NCI-H2171 treated with DMSO at 0.1 percent for 48 hours (cell line): ENCODE measurements at regions not wholly inside any gene's neighbourhood (a gene's known extent, or its start where the extent isn't known, plus 50 kb on each side); places are given as distances from the start of the nearest gene placed in this dataset.
"Not testable (repeated sequence)": the region's sequence is repeated elsewhere in the genome, so short reads cannot be mapped to it uniquely, and the experiment has no call there.

ENCODE experiments used
- DNase-seq: peaks from one replicate; lab custom pipeline; 2025; lab: John Stamatoyannopoulos, UW

DNA sequence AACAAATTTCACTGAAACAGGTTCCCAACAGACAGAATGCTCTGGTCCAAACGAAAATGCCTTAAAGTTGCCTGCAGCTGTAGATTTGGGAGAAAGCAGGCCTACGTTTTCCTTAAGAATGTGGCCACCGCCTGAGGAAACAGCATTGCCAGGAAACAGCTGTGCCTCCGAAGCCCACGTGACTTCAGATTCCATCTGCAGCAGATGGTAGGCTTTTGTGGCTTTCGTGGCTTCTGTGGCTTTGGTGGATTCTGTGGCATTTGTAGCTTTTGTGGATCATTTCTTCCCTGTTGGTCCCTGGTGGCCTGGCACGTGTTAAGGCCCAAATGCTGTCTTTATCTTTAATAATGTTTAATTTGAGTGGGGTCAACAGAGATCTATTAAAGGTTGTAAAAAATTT, 222.9 kb downstream of the TTLL2 start:
- peak; percentile 14 for DNase-seq

DNA sequence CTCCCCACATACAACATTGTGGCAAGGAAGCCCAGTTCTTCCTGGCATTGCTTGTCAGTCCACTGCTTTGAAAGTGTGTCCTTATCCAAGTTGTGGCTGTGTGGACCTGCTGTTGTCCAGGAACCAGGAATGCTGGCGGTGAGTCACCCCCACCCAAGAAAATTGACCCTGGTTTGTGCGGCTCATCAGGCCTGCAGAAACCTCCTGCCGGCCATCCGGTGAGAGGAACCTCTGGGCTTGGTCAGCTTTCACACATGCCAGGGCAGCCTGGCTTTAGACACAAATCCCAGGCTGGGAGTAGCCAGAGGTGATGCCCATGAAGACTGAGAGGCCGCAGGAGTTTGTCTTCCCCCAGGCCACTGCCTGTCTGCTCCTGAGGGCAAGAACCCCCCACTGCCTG, 223.6 kb downstream of the TTLL2 start:
- no peak for DNase-seq

DNA sequence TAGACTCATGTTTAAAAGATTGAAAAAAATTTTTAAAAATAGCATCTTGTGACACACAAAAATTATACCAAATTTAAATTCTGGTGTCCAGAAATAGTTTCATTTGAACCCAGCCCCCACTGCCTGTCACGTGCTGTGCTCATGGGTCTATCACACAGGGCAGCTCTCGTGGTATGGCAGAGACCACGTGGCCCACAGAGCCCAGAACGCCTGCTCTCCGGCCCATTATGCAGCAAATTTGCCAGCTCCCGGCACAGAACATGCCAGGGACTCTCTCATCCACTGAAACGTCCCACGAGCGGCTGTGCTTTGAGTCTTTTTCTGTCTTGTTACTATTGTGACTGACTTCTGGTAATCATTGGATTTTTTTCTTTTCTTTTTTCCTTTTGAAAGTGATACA, 224.3 kb downstream of the TTLL2 start:
- DNase-seq, result no peak

DNA sequence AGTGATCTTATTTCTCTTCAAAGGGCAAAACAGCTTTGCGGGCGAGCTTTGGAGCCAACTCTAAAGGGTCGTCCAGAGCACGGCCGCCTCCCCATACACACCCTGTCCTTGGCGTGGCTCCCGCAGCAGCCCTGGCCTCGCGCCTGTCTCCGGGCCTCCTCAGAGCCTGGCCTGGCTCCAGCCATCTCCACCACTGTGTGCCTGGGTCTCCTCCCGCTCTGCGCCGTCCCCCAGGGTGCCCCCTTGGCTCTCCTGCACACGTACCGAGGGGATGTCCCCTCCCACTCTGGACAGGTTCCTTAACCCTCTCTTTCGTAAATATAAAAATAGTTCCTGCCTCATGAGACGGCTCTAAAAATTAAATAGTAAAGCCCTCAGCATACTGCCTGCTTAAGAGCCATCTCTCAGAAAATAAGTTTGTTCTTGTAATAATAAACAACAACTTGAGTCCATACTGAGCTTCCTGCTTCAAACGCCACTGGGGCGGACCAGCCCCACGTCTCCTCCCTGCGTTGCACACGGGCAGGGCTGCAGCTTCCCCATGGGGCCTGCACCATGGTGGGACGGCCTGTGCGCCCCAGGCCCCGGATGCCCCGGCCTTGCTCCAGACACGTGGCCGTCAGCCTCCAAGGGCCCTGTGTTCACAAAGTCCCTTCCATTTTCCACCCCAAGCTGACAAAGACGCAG, 226.2 kb downstream of the TTLL2 start:
- DNase-seq, result no peak

DNA sequence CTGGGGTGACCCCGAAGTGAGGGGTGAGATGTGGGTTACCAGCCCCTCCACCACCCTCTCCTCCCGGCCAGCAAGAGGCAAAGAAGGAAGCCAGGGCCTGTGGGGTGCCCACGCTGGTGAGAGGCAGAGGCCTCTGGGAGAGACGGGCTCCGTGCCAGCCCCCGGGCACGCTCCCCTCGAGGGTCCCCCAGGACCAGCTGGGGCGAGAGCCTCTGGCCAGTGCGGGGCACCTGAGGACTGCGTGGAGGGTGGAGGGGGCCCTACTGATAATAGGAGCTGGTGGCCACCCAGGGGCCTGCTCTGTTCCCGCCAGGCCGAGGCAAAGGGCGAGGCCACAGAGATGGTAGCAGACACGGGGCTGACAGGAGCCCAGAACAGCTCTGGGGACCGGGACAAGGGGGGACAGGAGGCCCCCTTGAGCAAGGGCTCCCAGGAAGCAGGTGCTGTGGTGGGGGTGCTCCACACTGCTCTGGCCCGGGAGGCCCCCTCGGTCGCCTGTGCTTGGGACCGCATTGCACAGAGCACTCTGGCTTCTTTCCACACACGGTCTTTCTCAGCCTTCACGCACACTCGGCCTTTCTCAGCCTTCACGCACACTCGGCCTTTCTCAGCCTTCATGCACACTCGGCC, 226.9 kb downstream of the TTLL2 start:
- no peak for DNase-seq

DNA sequence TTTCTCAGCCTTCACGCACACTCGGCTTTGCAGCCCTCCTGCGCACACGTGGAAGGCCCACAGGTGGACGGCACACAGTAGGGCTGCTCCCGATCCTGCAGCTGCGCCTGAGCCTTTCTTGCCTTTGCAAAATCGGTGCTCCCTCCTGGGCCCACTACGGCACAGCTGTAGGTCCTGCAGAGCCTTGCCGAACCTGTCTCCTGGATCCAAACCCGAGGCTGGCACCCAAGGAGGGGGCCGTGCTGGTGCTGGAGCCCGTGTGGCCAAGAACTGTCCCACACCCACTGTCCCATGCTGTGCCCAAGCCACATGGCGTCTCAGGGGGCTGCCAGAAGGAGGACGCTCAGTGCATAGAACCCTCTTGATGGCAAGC, 227.4 kb downstream of the TTLL2 start:
- no peak for DNase-seq

DNA sequence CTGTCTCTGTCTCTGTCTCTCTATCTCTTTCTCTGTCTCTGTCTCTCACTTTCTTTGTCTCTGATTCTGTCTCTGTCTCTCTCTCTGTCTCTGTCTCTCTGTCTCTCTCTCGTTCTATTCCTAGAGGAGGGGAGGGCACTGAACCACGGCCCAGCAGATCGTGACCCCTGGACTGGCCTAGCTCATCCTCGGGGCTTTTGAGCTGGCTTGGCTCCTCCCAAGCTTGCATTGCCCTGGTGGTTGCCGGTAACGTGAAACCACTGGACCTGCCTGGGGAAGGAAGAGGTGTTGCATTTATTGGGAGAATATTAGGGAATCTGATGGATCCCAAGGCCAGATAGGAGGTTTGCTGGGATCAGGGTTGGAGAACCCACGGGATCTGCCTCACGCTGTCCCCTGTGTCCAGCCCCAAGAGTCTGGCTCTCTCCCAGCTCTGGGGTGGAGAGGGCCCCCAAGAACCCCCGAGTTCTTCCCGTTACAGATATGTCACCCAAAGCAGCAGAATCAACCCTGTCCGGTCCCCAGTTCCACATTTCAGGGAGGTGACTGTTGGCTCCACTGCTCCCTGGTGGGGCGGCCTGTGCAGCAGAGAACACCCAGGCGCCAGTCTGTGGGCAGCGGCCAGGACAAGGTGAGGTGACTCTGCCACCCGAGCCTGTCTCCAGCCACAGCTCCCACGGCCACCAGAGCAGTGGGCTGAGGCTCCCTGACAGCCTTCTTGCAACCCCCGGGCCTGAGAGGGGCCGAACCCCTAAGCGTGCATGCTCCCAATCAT, 228.3 kb downstream of the TTLL2 start:
- DNase-seq, result no peak

DNA sequence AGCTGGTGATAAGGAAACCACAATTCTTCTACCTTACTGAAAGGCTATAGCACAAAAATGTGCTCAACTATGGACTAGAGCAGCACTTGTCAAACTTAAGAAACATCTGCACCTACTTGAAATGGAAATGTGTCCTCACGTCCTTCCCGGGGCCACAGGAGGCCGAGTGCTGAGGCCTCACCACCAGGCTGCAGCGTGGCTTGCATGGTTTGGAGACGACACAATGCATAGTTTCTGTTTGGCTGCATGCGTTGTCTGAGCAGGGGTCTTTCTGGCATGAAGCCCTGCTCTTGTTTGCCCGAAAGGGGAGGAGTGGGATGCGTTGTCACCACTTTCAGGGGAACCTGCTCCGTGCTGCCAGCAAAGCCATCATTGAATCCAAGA, 228.8 kb downstream of the TTLL2 start:
- no peak for DNase-seq

DNA sequence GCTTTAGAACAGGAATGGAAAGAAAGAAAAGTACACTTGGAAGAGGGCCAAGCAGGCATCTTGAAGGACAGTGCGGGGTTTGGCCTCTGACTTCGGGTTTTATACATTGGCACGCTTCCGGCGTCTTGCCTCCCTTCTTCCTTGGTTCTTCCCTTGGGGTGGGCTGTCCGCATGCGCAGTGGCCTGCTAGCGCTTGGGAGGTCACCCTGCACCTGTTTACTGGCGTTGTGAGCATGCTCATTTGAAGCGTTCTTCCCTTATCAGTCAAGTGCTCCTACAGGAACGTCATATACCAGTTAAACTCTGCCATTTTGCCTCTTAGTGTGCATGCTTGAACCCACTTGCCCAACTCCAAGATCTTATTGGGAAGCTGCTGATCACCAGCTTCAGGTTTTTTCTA, 230.0 kb downstream of the TTLL2 start:
- DNase-seq, result no peak

DNA sequence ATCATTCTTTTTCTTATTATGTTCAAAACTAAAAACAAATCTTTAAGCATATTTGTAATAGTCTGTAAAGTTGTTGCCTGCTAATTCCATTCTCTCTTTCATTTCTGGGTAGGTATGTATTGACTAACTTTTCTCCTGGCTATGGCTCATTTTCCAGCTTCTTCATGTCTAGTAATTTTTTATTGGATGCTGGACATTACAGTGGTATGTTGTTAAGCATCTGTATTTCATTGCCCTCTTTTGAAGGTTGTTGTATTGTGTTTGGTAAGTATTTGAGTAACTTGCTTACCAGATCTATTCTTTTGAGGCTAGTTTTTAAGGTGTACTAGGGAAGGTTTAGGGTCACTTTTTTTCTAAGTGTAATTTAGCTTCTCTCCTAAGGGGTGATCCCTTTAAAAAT, 230.9 kb downstream of the TTLL2 start:
- no peak for DNase-seq

DNA sequence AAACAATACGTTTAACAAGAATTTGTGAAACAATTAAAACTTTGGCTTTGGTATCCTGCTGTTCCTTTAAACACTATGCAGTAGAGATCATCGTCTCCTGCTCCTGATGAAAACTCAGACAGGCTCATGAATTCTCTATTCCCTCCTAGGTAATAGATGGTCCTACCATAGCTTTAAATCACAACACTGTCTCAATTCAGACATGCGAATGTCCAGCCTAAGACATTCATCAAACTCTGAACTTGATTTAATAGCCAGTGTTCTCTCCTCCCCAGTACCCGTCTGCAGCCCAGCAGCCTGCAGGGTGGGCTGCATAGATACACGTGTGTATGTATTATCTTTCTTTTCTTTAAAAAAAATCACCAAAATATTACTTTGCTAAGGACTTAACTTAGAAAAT, 232.8 kb downstream of the TTLL2 start:
- no peak for DNase-seq

DNA sequence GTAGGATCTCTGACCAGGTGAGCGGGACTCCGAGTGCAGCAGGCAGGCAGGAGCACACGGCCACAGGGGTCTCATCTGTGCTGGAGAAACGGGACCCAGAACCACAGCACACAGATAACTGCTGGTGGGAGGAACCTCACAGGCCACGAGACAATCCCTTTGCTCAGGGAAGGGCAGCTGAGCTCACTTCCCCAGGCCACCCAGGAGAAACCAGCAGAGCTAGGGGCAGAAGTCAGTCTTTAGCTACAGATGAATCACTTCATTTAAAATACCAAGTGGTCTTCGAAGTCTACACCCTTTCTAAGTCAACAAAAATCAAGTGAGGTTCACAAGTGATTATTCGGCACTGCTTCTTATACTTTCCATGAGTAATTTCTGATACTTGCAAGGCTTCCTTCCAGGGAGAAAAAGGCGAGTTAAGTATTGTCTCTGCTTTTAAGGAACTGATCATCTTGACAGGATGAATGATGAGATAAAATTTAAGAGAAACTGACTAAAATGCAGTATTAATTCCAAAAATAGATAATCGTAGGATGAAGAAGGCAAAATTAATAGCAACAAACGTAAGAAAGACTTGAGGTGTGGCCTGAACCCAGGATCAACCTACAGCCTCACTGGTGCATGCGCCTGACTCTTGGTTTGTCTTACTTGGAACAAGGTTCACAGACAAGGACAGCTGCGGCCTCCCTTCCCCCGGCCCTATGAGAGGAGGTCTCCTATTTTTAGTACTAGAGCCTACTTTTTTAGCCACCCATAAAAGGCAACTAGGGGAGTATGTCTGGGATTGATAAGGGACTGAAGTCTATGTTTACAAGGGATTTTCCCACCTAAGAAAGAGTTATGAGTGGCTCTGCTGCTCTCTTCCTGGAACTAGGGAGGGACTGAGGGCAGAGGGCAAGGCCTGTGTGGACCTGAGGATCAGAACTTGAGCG, 233.6 kb downstream of the TTLL2 start:
- DNase-seq, result no peak

DNA sequence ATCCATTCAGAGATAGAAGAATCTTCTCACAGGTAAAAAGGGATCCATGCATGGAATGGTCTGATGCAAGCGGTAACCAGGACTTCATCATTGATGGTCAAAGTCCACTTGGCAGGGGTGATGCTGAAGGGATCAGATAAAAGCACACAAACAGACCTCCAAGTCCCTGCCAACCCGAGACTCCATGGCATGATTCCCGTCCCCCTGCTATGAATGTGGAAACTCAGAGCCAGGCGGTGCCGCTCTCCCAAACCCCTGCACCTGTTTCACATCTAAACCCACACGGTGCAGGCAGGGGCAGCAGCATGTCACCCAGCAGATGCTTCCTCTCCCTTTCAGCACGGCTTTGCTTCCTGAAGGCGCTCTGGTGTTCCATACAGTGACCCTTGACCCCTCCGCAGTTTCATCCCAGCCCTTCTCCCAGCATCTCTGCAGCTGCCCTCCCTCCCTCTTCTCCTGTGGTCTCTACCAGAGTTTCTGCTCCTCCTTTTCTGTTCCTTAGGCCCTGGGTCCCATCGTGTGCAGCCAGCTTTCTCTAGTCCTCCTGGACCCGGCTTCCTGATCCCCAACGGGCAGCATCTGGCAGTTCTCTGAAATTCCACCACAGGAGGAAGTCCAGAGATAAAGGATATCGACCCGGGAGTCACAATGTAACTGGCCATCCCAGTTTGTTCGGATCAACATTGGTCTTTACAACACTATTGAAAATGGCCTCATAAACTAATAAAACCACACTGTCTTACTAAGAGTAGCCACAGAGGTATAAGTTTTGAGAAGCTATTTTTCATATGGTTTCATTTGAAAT, 235.0 kb downstream of the TTLL2 start:
- DNase-seq, result no peak

DNA sequence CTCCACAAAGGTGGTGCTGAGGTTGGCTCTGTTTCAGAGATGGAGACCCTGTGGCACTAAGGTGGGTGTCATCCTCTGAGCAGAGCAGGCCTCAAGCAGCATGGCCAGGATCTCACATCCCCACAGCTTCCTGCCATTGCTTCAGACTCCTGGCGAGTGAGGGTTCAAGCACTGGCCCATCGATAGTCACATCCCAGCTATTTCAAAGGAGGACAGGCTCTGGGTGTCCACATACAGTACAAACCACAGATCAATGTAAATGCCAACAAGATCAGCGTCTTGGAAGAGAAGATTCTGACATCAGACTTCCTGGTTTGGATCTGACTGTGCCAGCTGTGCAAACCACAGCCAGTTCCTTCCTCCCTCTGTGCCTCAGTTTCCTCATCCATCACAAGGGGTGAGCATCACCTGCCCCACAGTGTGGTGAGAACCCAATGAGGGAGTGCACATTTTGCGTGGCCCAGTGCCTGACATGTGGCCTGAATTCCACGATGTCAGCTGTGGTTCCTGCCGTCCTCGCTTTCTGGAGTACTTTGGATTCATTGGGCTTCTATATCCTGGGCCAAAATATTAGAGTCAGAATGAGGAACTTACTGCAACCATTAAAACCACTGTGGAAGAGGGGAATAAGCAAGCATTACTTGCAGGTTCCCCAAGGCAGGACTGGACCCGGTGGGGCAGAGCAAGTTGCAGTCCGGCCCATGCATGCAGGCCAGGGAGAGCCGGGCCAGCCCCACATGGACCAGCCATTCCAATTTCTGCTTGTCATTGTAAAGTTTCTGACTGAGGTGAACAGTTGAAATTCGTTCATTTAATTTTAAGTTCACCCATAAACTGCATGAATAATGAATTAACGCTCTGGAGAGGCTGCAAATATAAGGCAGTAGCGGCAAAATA, 236.0 kb downstream of the TTLL2 start:
- DNase-seq, result no peak

DNA sequence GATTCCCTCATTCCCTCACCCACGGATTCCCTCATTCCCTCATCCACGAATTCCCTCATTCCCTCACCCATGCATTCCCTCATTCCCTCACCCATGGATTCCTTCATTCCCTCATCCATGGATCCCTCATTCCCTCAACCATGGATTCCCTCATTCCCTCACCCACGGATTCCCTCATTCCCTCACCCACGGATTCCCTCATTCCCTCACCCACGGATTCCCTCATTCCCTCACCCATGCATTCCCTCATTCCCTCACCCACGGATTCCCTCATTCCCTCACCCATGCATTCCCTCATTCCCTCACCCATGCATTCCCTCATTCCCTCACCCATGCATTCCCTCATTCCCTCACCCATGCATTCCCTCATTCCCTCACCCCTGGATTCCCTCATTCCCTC, 238.0 kb downstream of the TTLL2 start:
- DNase-seq, result not testable (repeated sequence)

DNA sequence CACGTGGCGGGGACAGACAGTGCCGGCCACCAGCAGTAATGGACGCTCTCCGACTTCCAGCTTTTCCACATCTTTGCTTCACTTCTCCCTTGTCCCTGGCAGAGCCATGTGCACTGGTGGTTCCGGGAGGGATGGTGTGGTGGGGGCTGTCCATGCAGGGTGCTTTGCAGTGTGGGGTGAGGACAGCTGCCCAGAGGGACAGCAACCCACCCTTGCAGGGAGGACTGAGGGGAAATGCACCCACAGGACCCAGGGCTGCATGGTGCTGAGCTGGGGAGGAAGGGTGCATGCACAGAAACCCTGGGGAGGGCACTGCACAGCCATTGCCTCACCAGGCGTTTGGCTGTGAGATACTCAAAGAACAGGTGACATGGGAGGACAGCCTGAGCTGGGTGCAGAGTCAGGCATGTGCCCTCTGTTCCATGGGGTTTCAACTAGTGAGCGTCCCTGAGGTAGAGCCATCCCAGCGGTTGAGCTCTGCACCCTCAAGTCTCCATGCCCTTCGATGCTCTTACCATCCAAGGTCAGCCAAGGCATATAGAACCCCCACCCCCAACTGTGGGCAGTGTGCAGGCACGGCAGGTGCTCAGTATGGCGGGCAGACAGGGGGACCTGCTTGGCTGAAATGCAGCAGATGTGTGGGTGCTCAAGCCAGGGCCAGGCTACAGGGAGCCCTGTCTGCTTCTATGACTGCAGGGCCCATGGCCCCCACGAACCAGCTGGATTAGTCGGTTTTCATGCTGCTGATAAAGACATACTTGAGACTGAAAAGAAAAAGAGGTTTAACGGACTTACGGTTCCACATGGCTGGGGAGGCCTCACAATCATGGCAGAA, 239.7 kb downstream of the TTLL2 start:
- no peak for DNase-seq

DNA sequence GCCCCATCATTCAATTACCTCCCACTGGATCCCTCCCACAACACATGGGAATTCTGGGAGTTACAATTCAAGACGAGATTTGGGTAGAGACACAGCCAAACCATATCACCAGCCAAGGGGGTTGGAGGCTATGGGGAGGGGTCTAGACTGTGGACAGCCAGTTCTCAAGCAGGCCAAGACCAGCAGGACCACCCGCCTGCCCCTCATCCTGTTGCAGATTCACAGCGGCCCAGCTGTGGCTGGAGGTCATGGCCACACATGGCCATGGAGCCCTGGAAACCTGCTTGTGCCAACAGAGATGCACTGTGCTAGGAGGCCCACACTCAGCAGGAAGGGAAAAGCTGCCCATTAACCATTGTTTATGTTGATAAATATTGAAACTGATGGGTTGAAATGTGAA, 240.5 kb downstream of the TTLL2 start:
- DNase-seq, result no peak

DNA sequence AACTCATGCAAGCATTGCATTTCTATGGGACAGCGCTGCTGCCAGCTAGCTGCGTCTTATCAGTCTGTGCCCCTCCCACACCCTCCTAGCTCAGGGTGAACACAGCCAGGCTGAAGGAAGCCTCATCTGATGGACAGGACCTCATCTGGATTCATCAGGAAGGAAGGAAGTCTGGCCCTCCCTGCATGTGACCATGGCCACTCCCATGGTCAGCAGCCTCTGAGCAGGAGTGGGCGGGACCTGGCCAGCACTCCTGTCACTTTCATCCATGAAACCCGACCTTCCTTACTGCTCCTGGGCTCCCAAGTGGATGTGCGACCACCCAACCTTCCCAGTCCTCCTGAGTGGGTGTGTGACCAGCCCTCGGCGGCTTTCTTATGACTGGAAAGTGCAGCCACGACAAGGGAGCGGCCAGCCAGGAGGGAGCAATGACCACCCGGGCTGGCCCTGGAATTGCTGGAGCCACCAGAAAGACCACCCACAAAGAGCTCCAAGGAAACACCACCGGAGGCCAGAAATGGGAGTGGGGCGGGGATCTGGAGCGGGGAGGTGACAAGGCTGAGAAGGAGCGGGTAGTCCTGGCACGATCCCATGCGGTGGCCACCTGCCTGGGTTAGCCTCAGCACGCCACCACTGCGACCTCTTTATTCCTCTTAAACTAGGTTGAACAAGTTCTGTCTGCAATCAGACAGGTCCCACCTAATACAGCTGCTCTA, 241.2 kb downstream of the TTLL2 start:
- no peak for DNase-seq

DNA sequence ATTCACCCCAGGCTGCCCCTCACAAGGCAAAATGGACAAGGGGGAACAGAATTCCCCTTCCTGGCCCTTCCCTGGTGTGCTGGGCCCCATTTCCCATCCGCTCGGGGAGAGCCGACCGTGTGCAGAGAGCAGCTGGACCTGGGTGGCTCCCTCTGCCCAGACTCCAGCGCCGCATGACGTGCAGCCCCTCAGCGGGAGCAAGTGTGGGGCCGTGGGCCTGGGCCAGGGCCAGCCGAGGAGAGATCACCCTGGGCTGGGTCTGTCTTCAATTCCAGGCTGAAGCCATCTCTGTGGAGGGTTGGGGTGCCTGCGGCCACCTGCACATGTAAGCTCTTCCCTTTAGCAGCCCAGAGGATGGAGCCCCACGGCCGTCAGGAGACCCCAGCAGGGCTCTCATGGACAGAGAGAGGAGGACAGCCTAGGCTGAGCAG, 241.8 kb downstream of the TTLL2 start:
- no peak for DNase-seq
